ENCODE measurements at regions not wholly inside any gene's neighbourhood (a gene's known extent, or its start where the extent isn't known, plus 50 kb on each side); places are given as distances from the start of the nearest gene placed in this dataset.

DNA sequence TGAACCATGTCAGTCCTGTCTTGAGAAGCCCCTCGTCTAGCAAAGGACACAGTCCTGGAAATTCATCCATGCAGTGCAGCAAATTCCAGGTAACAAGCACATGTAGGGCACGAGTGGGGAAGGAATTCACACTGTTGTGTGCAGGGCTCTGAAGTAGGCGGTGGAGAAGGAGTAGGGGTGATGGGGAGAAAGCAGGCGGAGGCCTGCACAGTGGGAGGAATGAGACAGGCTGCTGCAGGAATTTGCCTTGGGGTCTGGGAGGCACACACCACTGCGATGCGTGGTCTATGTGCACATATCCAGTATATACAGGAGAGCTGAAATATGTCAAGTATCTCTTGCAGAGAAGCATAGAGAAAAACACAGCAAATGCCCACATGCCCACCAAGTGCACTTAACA is 249.2 kb upstream of the IRX2 start:
- FAIRE-seq, result no peak
- Histone ChIP-seq H3K18ac (ENCODE audit: extremely low read depth, low read length) (peak overlapping the region; percentile 48; the same call in 1 of the 2 replicates), H3K4me3 (ENCODE audit: extremely low read depth in 1 of 4, insufficient read depth in 2 of 4, low read depth in 3 of 4, low read length in 4 of 4) (no peak overlapping the region), H2AFZ (ENCODE audit: low read length) (no peak overlapping the region), H4K20me1 (replicated peaks in 1 of 2; ENCODE audit: control insufficient read depth in 1 of 2, insufficient read depth in 2 of 2, low read length in 2 of 2) (no peaks in the 10 kb centered on the region), H3K56ac (replicated peaks; ENCODE audit: insufficient read length, low read depth, low read length) (no peak overlapping the region), H3K79me1 (ENCODE audit: low read depth, low read length) (no peaks in the 10 kb centered on the region), H3K23ac (ENCODE audit: insufficient read length) (no peak overlapping the region), H3K4ac (replicated peaks; ENCODE audit: insufficient read length, low read depth, low read length) (no peak overlapping the region), H3K27me3 (replicated peaks in 1 of 4; ENCODE audit: control insufficient read depth in 3 of 4, extremely low read depth in 1 of 4, insufficient read depth in 3 of 4, low read length in 3 of 4) (no peaks in the 10 kb centered on the region), H4K8ac (ENCODE audit: extremely low read depth, insufficient read depth, low read length) (no peak overlapping the region), H3K4me2 (ENCODE audit: insufficient read depth in 1 of 2, low read depth in 2 of 2, low read length in 2 of 2) (no peak overlapping the region), H2AK5ac (ENCODE audit: low read depth, low read length) (no peak overlapping the region), H3K23me2 (ENCODE audit: low read depth, low read length) (no peaks in the 10 kb centered on the region), H3K27ac (ENCODE audit: low read depth, low read length) (no peak overlapping the region), H2BK20ac (ENCODE audit: low read length) (no peak overlapping the region), H3K36me3 (ENCODE audit: control insufficient read depth in 2 of 4, insufficient read depth in 4 of 4, low read length in 3 of 4) (no peaks in the 10 kb centered on the region), H3K14ac (ENCODE audit: insufficient read length) (no peak overlapping the region), H2BK15ac (ENCODE audit: low read length) (no peak overlapping the region), H3K9ac (replicated peaks in 1 of 4; ENCODE audit: extremely low read depth in 1 of 4, low read depth in 3 of 4, low read length in 3 of 4) (no peak overlapping the region), H4K5ac (ENCODE audit: insufficient read length, low read depth, low read length) (no peak overlapping the region), H3K4me1 (replicated peaks in 1 of 4; ENCODE audit: control insufficient read depth in 3 of 4, insufficient read depth in 4 of 4, low read length in 3 of 4) (no peaks in the 10 kb centered on the region; a peak in 1 of 7 replicates), H2BK12ac (ENCODE audit: low read depth, low read length) (no peak overlapping the region), H4K91ac (replicated peaks; ENCODE audit: insufficient read length, low read length) (no peak overlapping the region), H3K9me3 (ENCODE audit: insufficient read depth in 2 of 2, low read depth in 1 of 2, low read length in 1 of 2) (no peaks in the 10 kb centered on the region; a peak in 1 of 4 replicates), H3K79me2 (ENCODE audit: control insufficient read depth in 1 of 2, insufficient read depth in 2 of 2, low read length in 2 of 2) (no peaks in the 10 kb centered on the region), H2BK120ac (replicated peaks; ENCODE audit: low read depth, low read length) (no peak overlapping the region), H2BK5ac (ENCODE audit: low read depth, low read length) (no peak overlapping the region)
- 95% methylated on average over 6 of the region's 6 CpGs; no CpG with 5 or more reads in 1 of the 2 experiments for WGBS, 2 experiments (ENCODE audit: extremely low coverage in 1 of 2, insufficient coverage in 1 of 2, insufficient read length in 1 of 2, insufficient replicate concordance in 2 of 2, low coverage in 1 of 2, low lambda C conversion rate in 2 of 2, missing lambda C conversion rate in 1 of 2)
- POLR2A ChIA-PET (ENCODE audit: partially characterized antibody), result no interaction called here
- no peak for DNase-seq (ENCODE audit: low read depth in 1 of 2, low spot score in 2 of 2)
- CTCF ChIA-PET (ENCODE audit: partially characterized antibody), result no interaction called here
- no peak for TF ChIP-seq POU5F1 (IDR thresholded peaks at IDR 0.05; ENCODE audit: low read depth, low read length)
- TF ChIP-seq RNF2 (IDR thresholded peaks at IDR 0.05; ENCODE audit: borderline replicate concordance, low read depth, low read length, missing control alignments, poor library complexity, severe bottlenecking), result no peak
- TF ChIP-seq ASH2L (IDR thresholded peaks at IDR 0.05; ENCODE audit: low read length), result no peak
- TF ChIP-seq SP4 (IDR thresholded peaks at IDR 0.05; ENCODE audit: low read length), result no peak
- TF ChIP-seq CBX5 (IDR thresholded peaks at IDR 0.05; ENCODE audit: low read depth, low read length), result no peak
- no peak for TF ChIP-seq TBP (IDR thresholded peaks at IDR 0.05; ENCODE audit: low read depth, low read length)
- no peak for TF ChIP-seq GABPA (IDR thresholded peaks at IDR 0.05; ENCODE audit: borderline replicate concordance, insufficient read depth, low read length)
- no peak for TF ChIP-seq CEBPB (IDR thresholded peaks at IDR 0.05; ENCODE audit: low read depth, low read length)
- no peak for TF ChIP-seq EP300 (IDR thresholded peaks at IDR 0.05; ENCODE audit: borderline replicate concordance in 1 of 2, low read depth in 2 of 2, low read length in 2 of 2)
- TF ChIP-seq, protein P1, sequence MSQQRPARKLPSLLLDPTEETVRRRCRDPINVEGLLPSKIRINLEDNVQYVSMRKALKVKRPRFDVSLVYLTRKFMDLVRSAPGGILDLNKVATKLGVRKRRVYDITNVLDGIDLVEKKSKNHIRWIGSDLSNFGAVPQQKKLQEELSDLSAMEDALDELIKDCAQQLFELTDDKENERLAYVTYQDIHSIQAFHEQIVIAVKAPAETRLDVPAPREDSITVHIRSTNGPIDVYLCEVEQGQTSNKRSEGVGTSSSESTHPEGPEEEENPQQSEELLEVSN (IDR thresholded peaks at IDR 0.05), result no peak
- TF ChIP-seq POLR2AphosphoS5 (IDR thresholded peaks at IDR 0.05; ENCODE audit: low read depth, low read length), result no peak
- TF ChIP-seq NRF1 (IDR thresholded peaks at IDR 0.05; ENCODE audit: low read depth, low read length), result no peak
- no peak for TF ChIP-seq RFX5 (IDR thresholded peaks at IDR 0.05; ENCODE audit: borderline replicate concordance, low read depth, low read length)
- no peak for TF ChIP-seq CHD1 (IDR thresholded peaks at IDR 0.05; ENCODE audit: low read depth, low read length)
- TF ChIP-seq GTF2F1 (IDR thresholded peaks at IDR 0.05; ENCODE audit: borderline replicate concordance, low read depth, low read length), result no peak
